SU-DHL-6 (cell line): ENCODE measurements at regions not wholly inside any gene's neighbourhood (a gene's known extent, or its start where the extent isn't known, plus 50 kb on each side); places are given as distances from the start of the nearest gene placed in this dataset.
"Not testable (repeated sequence)": the region's sequence is repeated elsewhere in the genome, so short reads cannot be mapped to it uniquely, and the experiment has no call there.

ENCODE experiments used
- H2AFZ ChIP-seq: fragments of 200-600 bp; sonication (generic); 2 replicates; pipeline ENCODE4 v1.6.1; 2014; ENCODE audit warnings: low read depth, mild to moderate bottlenecking, moderate library complexity, mixed read lengths, antibody characterized with exemption, low read length; ENCODE audit not compliant: severe bottlenecking
- H3F3A ChIP-seq: fragments of 200-600 bp; shearing (Covaris generic); 2 replicates; pipeline ENCODE4 v1.6.0; 2016; ENCODE audit warnings: antibody characterized with exemption, mild to moderate bottlenecking; ENCODE audit not compliant: insufficient read depth
- H3K27ac ChIP-seq: fragments of 200-600 bp; sonication (generic); 2 replicates; pipeline ENCODE4 v1.5.1; 2016; ENCODE audit warnings: low read depth, mild to moderate bottlenecking, low read length, moderate library complexity, mixed read lengths
- H3K27me3 ChIP-seq: fragments of 200-600 bp; sonication (generic), shearing (Covaris generic); 2 replicates; pipeline ENCODE4 v1.6.0; 2014; ENCODE audit warnings: mild to moderate bottlenecking, low read length
- H3K36me3 ChIP-seq: fragments of 200-600 bp; sonication (generic); 2 replicates; pipeline ENCODE4 v1.6.1; 2014; ENCODE audit warnings: mild to moderate bottlenecking, low read length, mixed read lengths
- H3K4me2 ChIP-seq: fragments of 300-600, 200-600 bp; shearing (Covaris generic), sonication (generic); 2 replicates; pipeline ENCODE4 v1.6.0; 2014; ENCODE audit warnings: low read length, low read depth, mild to moderate bottlenecking; ENCODE audit not compliant: poor library complexity, severe bottlenecking
- H3K4me3 ChIP-seq: fragments of 200-600 bp; sonication (generic); 2 replicates; pipeline ENCODE4 v1.5.1; 2014; ENCODE audit warnings: antibody characterized with exemption, low read length, mild to moderate bottlenecking, mixed read lengths; ENCODE audit not compliant: insufficient read depth, poor library complexity, severe bottlenecking
- H3K79me2 ChIP-seq: fragments of 200-600 bp; sonication (generic); 2 replicates; pipeline ENCODE4 v1.6.1; 2014; ENCODE audit warnings: mild to moderate bottlenecking, low read length, moderate library complexity; ENCODE audit not compliant: insufficient read depth
- H3K9ac ChIP-seq: fragments of 200-600 bp; sonication (generic); 2 replicates; pipeline ENCODE4 v1.7.0; 2014; ENCODE audit warnings: mild to moderate bottlenecking, low read length
- H3K9me2 ChIP-seq: fragments of 200-600 bp; sonication (generic); replicated peaks from 2 replicates; pipeline ENCODE4 v1.6.1; 2014; ENCODE audit warnings: low read length; ENCODE audit not compliant: insufficient read depth
- H3K9me3 ChIP-seq: fragments of 200-600 bp; sonication (generic); 2 replicates; pipeline ENCODE4 v1.6.1; 2014; ENCODE audit warnings: low read length, mixed read lengths; ENCODE audit not compliant: insufficient read depth
- H4K20me1 ChIP-seq: fragments of 200-600 bp; sonication (generic); 2 replicates; pipeline ENCODE4 v1.6.1; 2014; ENCODE audit warnings: low read depth, mild to moderate bottlenecking, antibody characterized with exemption, low read length, moderate library complexity, mixed read lengths
- CTCF ChIP-seq: fragments of 200-600 bp; sonication (generic); IDR thresholded peaks from one replicate; pipeline ENCODE4 v1.5.1; 2017; ENCODE audit warnings: antibody characterized with exemption, mild to moderate bottlenecking, low read length, moderate library complexity; ENCODE audit not compliant: insufficient read depth, poor library complexity, severe bottlenecking
- EZH2phosphoT487 ChIP-seq: fragments of 200-600 bp; sonication (generic), shearing (Covaris generic); conservative IDR thresholded peaks from 2 replicates; pipeline ENCODE4 v1.6.1; 2018; ENCODE audit warnings: mild to moderate bottlenecking, antibody characterized with exemption, low read length, moderate library complexity, mixed read lengths

- no peak overlapping the region for H3K4me2 ChIP-seq
- TF ChIP-seq CTCF (no peak), EZH2phosphoT487 (no peak)
- H3F3A ChIP-seq = no peaks in the 10 kb centered on the region
- H3K27me3 ChIP-seq = no peaks in the 10 kb centered on the region
- no peak overlapping the region for H2AFZ ChIP-seq
- H3K36me3 ChIP-seq = no peaks in the 10 kb centered on the region
- H4K20me1 ChIP-seq = no peaks in the 10 kb centered on the region
- H3K9ac ChIP-seq = no peak overlapping the region
- no peaks in the 10 kb centered on the region for H3K9me2 ChIP-seq
- H3K9me3 ChIP-seq = no peaks in the 10 kb centered on the region
- no peak overlapping the region for H3K27ac ChIP-seq
- H3K79me2 ChIP-seq = no peaks in the 10 kb centered on the region
- H3K4me3 ChIP-seq = no peak overlapping the region
Measured at GRCh38 chr1:227508431-227508830, 54.9 kb upstream of the ZNF678 start.

DNA sequence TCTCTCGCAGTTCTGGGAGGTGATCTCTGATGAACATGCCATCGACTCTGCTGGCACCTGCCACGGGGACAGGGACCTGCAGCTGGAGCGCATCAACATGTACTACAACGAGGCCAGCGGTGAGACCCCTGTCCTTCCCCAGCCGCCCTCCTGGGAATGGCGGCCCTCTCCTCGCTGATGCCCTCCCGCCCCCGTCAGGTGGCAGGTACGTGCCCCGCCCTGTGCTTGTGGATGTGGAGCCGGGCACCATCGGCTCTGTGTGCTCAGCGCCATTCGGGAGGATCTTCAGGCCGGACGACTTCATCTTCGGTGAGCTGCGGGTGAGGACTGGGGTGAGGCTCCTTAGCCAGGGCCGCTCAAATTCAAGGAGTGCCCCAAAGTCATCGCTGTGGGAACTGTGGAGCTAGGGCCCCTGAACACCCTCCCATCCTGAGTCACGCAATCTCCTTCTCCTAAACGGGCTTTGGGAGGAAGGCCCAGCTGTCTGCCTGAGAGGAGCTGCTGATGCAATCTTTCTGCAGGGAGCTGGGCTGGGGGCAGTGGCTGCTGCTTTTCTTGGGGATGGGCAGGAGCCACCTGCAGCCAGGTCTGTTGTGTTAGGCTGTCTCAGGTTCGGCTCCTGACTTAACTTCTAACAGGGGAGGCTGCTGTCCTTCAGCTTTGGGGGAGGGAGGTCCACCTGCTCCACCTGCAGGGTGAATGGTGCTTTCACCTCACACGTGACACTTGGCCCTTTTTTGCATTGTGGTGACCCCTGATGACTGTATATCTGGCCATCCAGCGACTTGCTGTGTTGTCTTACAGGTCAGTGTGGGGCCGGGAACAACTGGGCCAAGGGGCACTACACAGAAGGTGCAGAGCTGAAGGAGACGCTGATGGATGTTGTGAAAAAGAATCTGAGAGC lies 56.6 kb upstream of the ZNF678 start:
- H3K79me2 ChIP-seq, H2AFZ ChIP-seq, H3F3A ChIP-seq, H3K36me3 ChIP-seq, H3K9ac ChIP-seq, H4K20me1 ChIP-seq, H3K27ac ChIP-seq, H3K9me3 ChIP-seq, H3K9me2 ChIP-seq, H3K4me3 ChIP-seq, H3K27me3 ChIP-seq, H3K4me2 ChIP-seq: not testable (repeated sequence)

- H3K27me3 ChIP-seq, H3K9ac ChIP-seq, H3K9me2 ChIP-seq, H3K79me2 ChIP-seq, H3K9me3 ChIP-seq, H2AFZ ChIP-seq, H3F3A ChIP-seq, H3K36me3 ChIP-seq, H3K27ac ChIP-seq, H3K4me2 ChIP-seq, H3K4me3 ChIP-seq, H4K20me1 ChIP-seq: not testable (repeated sequence)
Measured at GRCh38 chr1:227496045-227496444, 67.3 kb upstream of the ZNF678 start.

- H3K9me2 ChIP-seq, H3K36me3 ChIP-seq, H3K27me3 ChIP-seq, H3K4me3 ChIP-seq, H3K79me2 ChIP-seq, H3K27ac ChIP-seq, H3F3A ChIP-seq, H2AFZ ChIP-seq, H3K9ac ChIP-seq, H4K20me1 ChIP-seq, H3K4me2 ChIP-seq, H3K9me3 ChIP-seq: not testable (repeated sequence)
Measured at GRCh38 chr1:227493863-227494551, 69.3 kb upstream of the ZNF678 start.

DNA sequence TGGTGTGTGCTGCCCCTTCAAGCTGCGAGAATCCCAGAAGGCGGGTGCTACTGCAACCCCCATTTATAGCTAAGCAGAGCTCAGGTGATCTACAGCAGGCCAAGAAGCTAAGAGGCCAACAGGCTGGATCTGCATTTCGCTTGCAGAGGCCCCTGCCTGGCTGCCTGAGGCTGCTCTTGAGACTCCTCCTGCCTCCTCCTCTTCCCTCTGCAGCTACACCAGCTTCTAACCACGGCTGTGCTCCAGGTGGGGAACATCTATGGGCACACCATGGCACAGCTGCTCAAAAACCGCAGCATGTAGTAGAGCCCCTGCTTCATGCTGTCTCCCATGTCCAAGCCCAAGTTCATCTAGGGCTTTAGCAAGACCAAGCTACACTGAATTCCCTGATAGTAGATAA lies 72.9 kb upstream of the ZNF678 start:
- Histone ChIP-seq H3K9me2 (no peaks in the 10 kb centered on the region), H3K79me2 (no peaks in the 10 kb centered on the region), H3F3A (no peaks in the 10 kb centered on the region), H4K20me1 (no peaks in the 10 kb centered on the region), H2AFZ (no peak overlapping the region), H3K9me3 (no peaks in the 10 kb centered on the region), H3K4me2 (no peak overlapping the region), H3K9ac (no peak overlapping the region), H3K27me3 (no peaks in the 10 kb centered on the region), H3K27ac (no peak overlapping the region), H3K36me3 (no peaks in the 10 kb centered on the region), H3K4me3 (no peak overlapping the region)
- TF ChIP-seq EZH2phosphoT487 (no peak), CTCF (no peak)
